ENCODE measurements at regions not wholly inside any gene's neighbourhood (a gene's known extent, or its start where the extent isn't known, plus 50 kb on each side); places are given as distances from the start of the nearest gene placed in this dataset.

GRCh38 chr12:46432325-46432724 lies 59.8 kb upstream of the SLC38A2 start:
- TF ChIP-seq CTCF (IDR thresholded peaks at IDR 0.05): no peak
- no peak for TF ChIP-seq ZFX (IDR thresholded peaks at IDR 0.05; ENCODE audit: borderline replicate concordance)
